Fibroblast of the aortic adventitia (primary cell): ENCODE measurements at regions not wholly inside any gene's neighbourhood (a gene's known extent, or its start where the extent isn't known, plus 50 kb on each side); places are given as distances from the start of the nearest gene placed in this dataset.

ENCODE experiments used
- DNase-seq: peaks from one replicate; pipeline ENCODE4 v3.0.0-alpha.2; 2010; ENCODE audit warnings: low read depth
- H3K4me3 ChIP-seq: 2 replicates; pipeline ENCODE4 v1.5.1; 2011; ENCODE audit warnings: low read depth, mild to moderate bottlenecking, control low read depth, low read length, moderate library complexity
- TF ChIP-seq, protein P1 (sequence below): IDR thresholded peaks from 2 replicates; pipeline ENCODE4 v1.5.1; 2011; ENCODE audit warnings: mild to moderate bottlenecking, low read length, control low read depth, inconsistent platforms; ENCODE audit not compliant: insufficient read depth

DNA sequence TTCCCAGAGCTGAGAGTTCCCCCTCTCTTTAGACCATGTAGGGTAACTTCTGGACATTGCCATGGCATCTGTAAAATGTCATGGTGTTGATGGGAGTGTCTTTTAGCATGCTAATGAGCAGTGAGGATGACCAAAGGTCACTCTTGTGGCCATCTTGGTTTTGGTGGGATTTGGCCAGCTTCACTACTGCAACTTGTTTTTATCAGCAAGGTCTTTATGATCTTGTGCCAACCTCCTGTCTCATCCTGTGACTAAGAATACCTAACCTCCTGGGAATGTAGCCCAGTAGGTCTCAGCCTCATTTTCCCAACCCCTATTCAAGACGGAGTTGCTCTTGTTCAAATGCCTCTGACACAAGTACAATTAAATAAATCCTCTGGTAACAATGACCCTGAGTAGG lies 244.4 kb downstream of the NEDD1 start:
- no peak overlapping the region for H3K4me3 ChIP-seq
- no peak for DNase-seq
- TF ChIP-seq, protein P1, sequence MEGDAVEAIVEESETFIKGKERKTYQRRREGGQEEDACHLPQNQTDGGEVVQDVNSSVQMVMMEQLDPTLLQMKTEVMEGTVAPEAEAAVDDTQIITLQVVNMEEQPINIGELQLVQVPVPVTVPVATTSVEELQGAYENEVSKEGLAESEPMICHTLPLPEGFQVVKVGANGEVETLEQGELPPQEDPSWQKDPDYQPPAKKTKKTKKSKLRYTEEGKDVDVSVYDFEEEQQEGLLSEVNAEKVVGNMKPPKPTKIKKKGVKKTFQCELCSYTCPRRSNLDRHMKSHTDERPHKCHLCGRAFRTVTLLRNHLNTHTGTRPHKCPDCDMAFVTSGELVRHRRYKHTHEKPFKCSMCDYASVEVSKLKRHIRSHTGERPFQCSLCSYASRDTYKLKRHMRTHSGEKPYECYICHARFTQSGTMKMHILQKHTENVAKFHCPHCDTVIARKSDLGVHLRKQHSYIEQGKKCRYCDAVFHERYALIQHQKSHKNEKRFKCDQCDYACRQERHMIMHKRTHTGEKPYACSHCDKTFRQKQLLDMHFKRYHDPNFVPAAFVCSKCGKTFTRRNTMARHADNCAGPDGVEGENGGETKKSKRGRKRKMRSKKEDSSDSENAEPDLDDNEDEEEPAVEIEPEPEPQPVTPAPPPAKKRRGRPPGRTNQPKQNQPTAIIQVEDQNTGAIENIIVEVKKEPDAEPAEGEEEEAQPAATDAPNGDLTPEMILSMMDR = no peak

DNA sequence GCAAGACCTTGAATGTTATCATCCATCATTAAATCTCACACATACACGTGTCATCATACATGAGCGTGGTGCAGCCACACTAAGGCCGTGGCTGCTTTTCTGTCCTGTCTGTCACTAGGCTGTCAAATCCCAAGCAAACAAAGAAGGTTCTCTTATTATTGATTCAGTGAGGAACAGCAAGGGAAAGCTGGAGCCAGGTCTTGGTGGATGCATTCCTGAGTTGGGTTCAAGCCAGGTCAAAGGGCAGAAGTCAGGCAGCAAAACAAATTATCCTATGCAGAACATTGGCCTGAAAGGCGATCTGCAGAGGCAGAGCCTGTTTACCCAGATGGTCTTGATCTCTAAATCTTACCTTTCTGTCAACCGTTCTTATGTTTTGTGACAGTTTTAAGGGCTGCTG lies 252.3 kb downstream of the NEDD1 start:
- H3K4me3 ChIP-seq = no peak overlapping the region
- TF ChIP-seq, protein P1 = no peak
- no peak for DNase-seq

DNA sequence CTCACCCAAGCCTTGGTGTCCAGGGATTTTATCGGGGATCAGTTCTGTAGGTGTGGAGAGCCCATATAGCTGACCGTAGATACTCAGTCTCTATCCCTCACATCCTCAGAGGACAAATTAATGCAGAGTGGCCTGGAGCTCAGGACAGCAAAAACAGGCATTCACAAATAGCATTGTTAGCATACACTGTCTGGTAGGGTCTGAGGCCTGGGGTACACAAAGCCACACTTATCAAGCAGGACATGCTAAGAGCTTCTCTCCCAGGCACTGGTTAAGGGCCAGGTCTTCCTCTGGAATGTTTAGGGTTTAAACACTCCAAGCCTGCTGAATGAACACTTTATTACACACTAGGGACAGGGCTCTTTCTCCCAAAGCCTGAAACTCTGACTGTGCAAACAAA lies 253.2 kb downstream of the NEDD1 start:
- TF ChIP-seq, protein P1 = no peak
- no peak overlapping the region for H3K4me3 ChIP-seq
- no peak for DNase-seq

DNA sequence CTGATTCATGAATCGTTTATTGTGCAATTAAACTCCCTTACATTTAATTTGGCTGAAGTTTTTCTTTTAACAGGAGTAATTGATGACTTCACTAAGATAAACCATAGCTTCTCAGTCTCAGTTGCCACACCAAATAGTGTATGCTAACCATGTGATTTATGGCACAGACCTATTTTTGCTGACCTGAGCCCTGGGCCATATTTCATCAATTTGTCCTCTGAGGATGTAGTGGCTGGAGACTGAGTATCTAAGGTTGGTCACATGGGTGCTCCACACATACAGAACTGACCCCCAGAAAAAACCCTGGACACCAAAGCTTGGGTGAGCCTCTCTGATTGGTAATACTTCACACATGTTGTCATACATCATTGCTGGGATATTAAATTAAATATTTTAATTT lies 255.1 kb downstream of the NEDD1 start:
- no peak for DNase-seq

DNA sequence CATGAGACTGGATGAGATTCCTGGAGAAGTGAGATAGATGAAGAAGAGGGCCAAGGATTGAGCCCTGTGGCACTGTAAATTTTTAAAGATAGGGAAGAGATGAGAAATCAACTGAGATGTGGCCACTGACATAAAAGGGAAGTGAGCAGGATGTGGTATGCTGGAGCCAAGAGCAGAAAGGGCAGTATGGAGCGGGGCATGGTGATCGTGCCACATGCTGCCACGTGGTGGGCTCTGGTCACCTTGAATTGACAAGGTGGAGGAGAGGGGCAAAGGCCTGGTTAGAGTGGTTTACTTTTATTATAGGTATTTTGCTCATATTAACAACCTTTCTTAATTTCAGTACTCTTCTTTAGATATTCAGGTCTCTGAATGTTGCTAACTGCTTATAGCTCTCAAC lies 257.9 kb downstream of the NEDD1 start:
- no peak overlapping the region for H3K4me3 ChIP-seq

More for the DNA sequence above, 255.1 kb downstream of the NEDD1 start:
- no peak overlapping the region for H3K4me3 ChIP-seq
- TF ChIP-seq, protein P1 = no peak

DNA sequence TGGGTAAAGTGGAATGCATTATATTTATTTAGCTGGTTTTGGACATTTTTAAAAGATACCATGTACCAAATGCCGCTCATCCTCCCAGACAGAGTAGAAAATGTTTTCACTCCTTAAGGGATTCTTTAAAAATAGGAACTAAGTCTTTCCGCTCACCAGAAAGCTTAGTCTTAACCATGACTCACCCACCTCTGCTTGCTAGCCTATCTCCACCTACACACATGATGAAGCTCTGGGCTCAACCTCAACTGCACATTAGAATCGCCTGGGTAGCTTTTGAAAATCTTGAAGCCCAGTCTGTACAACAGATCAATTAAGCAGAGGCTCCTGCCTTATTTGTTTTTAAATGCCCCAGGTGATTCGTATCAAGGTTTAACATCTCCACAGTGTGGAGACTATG lies 260.5 kb downstream of the NEDD1 start:
- TF ChIP-seq, protein P1 = no peak
- no peak for DNase-seq

More for the DNA sequence above, 257.9 kb downstream of the NEDD1 start:
- TF ChIP-seq, protein P1 = no peak
- no peak for DNase-seq

DNA sequence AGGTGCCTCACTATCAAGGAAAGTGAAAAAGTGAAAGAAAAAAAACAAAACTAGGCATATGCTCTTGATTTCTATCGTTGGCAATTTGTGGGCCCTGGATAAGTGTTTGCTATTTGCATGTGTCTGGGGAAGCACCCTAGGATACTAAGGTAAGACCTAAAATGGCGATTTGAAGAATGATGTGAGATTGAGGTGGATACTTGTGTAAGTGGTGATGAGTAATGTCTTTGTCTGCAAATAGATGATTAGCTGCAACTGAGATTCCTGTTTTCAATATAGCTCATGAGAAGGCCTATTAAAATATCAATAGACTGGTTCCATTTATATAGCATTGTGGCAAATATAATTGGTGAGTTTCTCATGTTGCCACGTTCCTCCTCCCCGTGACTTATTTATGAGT lies 261.7 kb downstream of the NEDD1 start:
- H3K4me3 ChIP-seq = no peak overlapping the region
- no peak for DNase-seq
- TF ChIP-seq, protein P1 = no peak

More for the DNA sequence above, 260.5 kb downstream of the NEDD1 start:
- no peak overlapping the region for H3K4me3 ChIP-seq
